Panc1 (cell line): ENCODE measurements at regions not wholly inside any gene's neighbourhood (a gene's known extent, or its start where the extent isn't known, plus 50 kb on each side); places are given as distances from the start of the nearest gene placed in this dataset.

Source experiments
- CTCF ChIP-seq: fragments of 450-650 bp; IDR thresholded peaks from 2 replicates; pipeline ENCODE4 v1.5.1; 2017; ENCODE audit warnings: mild to moderate bottlenecking
- REST ChIP-seq, 2 experiments: IDR thresholded peaks; 2 replicates each; pipeline ENCODE4 v1.6.1; 2011 to 2012; ENCODE audit warnings: low read depth in 2 of 2, control low read depth in 1 of 2, low read length in 1 of 2, mild to moderate bottlenecking in 1 of 2, moderate library complexity in 1 of 2; ENCODE audit not compliant: insufficient read depth in 1 of 2

- TF ChIP-seq REST (IDR thresholded peaks at IDR 0.05; ENCODE audit: insufficient read depth in 1 of 2, low read depth in 2 of 2, low read length in 1 of 2), result no peak
- TF ChIP-seq CTCF, result no peak
These were observed 613.4 kb upstream of the NR3C2 start for GRCh38 chr4:149055624-149056023.
